Lung microvascular endothelial cell (primary cell): ENCODE measurements at regions not wholly inside any gene's neighbourhood (a gene's known extent, or its start where the extent isn't known, plus 50 kb on each side); places are given as distances from the start of the nearest gene placed in this dataset.

Experiments used
- DNase-seq, 2 donors: peaks; one replicate each; pipeline versions ENCODE4 v3.0.0 to v3.0.0-alpha.2; 2010; ENCODE audit warnings: low read depth in 2 of 2

GRCh38 chr11:112355726-112356125 lies 95.1 kb upstream of the PLET1 start:
- no peak for DNase-seq

- DNase-seq = no peak
Measured at GRCh38 chr11:112357488-112357887, 96.8 kb upstream of the PLET1 start.

DNA sequence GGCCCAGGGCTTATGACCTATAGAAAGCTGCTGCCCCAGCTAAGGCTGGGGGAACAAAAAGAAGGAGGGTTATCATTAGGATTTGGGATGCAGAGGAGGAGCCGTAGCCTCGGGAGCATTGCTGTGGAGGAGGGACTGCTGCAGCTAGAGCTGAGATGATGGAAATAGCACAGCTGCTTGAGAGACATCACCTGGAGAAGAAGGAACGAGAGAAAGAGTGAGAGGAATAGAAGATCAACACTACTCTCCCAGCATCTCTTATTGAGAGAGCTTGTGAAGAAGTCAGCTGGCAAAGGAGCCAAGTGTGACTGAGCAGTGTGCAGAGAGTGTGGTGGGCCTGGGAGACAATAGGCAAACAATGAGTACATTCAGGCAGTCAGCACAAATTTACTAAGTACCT lies 100.7 kb upstream of the PLET1 start:
- no peak for DNase-seq

- no peak for DNase-seq
Measured at GRCh38 chr11:112363527-112363926, 102.9 kb upstream of the PLET1 start.

DNA sequence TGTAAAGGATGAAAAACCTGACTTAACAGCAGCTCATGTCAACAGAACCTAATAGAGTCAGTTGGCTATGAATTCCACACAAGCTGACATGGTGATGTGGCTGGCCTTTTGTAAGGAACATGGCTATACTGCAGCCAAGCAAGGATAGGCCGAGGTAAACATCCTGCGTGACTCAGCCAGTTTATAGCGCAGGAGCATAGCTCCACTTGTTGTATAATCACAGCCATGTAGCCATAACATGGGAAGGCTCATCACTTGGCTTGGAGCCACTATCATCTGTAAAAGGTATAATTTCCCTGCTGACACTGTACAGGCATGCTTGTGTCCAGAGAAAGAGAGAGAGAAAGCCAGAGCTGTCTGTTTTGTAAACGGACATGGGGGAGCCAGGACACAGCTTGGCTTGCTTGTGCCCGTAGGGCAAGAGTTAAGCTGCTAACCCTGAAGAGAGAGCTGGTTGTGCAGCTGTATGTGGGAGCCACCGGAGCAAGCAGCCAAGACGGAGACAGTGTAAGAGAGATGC lies 104.4 kb upstream of the PLET1 start:
- DNase-seq = peak; percentile 73 to 82

- DNase-seq = no peak
Measured at GRCh38 chr11:112366012-112366411, 105.4 kb upstream of the PLET1 start.

DNA sequence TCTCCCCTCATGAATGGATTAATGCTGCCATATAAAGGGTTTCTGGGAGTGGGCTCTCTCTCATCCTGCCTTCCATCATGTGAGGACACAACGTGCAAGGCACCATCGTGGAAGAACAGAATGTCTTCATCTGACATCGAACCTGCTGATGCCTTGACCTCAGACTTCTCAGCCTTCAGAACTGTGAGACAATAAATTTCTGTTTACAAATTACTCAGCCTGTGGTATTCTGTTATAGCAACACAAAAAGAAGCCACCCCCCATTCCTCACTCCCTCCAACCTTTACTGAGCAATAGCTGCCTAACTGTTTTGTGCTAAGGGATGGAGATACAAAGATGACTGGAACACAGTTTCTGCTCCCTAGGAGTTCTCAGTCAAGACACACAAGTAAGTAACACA lies 106.1 kb upstream of the PLET1 start:
- DNase-seq = no peak

DNA sequence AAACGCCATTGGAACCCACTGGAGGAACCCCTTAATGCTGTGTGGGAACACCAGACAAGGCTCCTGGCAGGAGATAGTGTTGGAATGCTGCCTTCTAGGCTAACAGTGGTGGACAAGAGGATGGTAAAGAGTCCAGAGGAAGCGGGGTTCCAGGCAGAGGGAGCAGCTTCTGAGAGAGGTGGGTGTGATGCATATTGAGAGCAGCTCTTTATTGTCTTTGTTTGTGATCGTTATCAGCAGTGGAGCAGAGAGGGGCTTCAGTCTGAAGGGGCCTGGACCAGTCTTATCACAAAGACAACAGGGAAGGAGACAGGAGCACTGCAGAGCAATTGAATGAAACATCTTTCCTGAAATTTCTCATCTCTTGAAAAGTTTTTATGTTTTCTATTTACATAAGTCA lies 106.8 kb upstream of the PLET1 start:
- no peak for DNase-seq

- DNase-seq = no peak
Measured at GRCh38 chr11:112367895-112368294, 107.2 kb upstream of the PLET1 start.

- DNase-seq = no peak
Measured at GRCh38 chr11:112368381-112368780, 107.7 kb upstream of the PLET1 start.

DNA sequence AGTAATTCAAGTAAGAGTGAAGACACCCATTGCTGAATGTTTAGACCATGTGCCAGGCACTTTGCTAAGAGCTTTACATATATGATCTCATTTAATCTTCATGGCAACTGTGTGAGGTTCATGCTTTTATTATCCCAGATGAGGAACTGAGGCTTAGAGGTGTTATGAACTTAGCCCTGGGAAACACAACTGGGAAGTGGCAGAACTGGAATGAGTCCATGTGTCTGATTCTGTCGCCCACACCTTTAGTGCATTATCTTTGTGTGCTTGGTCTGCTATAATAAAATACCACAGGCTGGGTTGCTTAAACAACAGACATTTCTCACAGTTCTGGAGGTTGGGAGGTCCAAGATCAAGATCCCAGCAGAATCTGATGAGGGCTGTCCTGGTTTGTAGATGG lies 108.7 kb upstream of the PLET1 start:
- DNase-seq = no peak

GRCh38 chr11:112369916-112370315 lies 109.3 kb upstream of the PLET1 start:
- no peak for DNase-seq

- no peak for DNase-seq
Measured at GRCh38 chr11:112374486-112375140, 114.0 kb upstream of the PLET1 start.

DNA sequence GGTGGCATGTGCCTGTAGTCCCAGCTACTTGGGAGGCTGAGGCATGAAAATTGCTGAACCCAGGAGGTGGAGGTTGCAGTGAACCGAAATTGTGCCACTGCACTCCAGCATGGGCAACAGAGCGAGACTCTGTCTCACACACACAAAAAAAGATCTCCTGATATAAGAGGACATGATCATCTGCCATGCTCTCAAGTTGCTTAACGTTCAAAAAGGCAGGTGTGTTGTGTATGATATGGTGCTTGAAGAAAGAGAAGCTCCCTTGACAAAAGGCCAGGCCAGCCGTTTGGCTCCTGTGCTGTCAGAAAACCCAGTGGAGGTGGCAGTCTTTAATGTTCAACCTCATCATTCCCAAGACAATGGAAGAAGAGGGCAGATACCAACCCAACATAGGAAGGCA lies 117.3 kb upstream of the PLET1 start:
- DNase-seq = no peak

- no peak for DNase-seq
Measured at GRCh38 chr11:112380464-112380863, 119.8 kb upstream of the PLET1 start.

GRCh38 chr11:112381578-112381977 lies 120.9 kb upstream of the PLET1 start:
- DNase-seq = no peak

- no peak for DNase-seq
Measured at GRCh38 chr11:112382561-112382960, 121.9 kb upstream of the PLET1 start.

- no peak for DNase-seq
Measured at GRCh38 chr11:112388496-112388895, 127.8 kb upstream of the PLET1 start.

- no peak for DNase-seq
Measured at GRCh38 chr11:112391086-112391485, 130.4 kb upstream of the PLET1 start.

DNA sequence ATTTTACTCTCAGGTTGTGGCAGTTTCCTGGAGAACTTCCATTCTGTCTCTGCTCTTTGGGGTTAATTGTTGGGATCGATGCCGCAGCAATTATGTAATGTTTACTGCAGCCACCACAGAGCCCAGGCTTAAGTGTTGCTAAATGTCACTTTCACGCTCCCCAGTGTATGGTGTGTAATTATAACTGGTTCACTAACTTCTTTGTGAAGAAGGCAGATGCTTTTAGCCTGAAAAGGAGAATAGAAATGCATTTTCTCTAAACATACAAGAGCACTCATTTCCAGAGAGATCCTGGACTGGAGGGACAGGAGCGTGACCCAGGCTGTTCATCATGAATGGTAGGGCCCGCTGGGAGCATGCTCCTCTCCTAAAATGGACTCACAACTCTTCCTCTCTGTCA lies 132.2 kb upstream of the PLET1 start:
- no peak for DNase-seq

DNA sequence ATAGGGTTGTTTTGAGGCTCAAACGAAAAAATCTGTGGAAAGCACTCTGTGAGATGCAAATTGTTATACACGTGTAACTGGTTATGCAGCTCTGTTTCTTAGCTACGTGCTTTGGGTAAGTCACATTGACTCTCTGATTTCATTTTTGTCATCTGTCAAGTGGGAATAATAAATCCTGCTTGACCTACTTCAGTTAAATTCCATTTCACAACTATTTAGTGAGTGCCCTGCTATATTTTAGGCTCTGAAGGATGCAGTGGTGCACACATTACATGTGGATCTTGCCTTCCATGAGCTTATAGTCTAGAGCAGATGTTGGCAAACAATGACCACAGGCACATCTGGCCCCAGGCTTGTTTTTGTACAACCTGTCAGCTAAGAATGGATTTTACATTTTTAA lies 133.6 kb upstream of the PLET1 start:
- DNase-seq = no peak

DNA sequence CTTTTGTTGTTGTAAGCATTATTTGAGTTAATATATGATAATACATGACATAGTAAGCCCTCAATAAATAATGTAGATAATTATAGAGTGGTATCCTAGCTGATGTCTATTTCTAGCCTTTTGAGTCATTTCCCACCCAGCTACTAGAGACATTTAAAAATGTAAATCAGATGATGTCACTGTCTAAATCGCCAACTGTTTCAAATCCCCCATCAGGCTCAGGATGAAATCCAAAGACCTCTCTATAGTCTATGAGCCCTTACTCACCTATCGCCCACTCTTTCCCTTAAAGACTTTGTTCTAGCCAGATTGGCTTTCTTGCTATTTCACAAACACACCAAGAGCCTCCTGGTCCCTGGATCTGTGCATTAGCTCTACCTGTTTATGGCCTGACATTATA lies 135.4 kb upstream of the PLET1 start:
- no peak for DNase-seq

GRCh38 chr11:112398798-112399478 lies 138.3 kb upstream of the PLET1 start:
- DNase-seq = no peak
